H9 (cell line): ENCODE measurements at regions not wholly inside any gene's neighbourhood (a gene's known extent, or its start where the extent isn't known, plus 50 kb on each side); places are given as distances from the start of the nearest gene placed in this dataset.

Source experiments
- DNase-seq: peaks from one replicate; pipeline ENCODE4 v3.0.0-alpha.2; 2017
- H2AFZ ChIP-seq: one replicate; pipeline ENCODE4 v1.6.1; 2013; ENCODE audit warnings: mild to moderate bottlenecking, low read length, control low read depth, moderate library complexity
- H2AK5ac ChIP-seq: 2 replicates; pipeline ENCODE4 v1.6.1; 2013; ENCODE audit warnings: low read length, control low read depth, mixed read lengths; ENCODE audit not compliant: insufficient read length
- H2BK120ac ChIP-seq: one replicate; pipeline ENCODE4 v1.6.1; 2013; ENCODE audit warnings: low read depth, mild to moderate bottlenecking, low read length, control low read depth, inconsistent platforms; ENCODE audit not compliant: poor library complexity, severe bottlenecking
- H2BK12ac ChIP-seq: 2 replicates; pipeline ENCODE4 v1.6.1; 2013; ENCODE audit warnings: low read length, control low read depth, mixed read lengths, low read depth; ENCODE audit not compliant: insufficient read length
- H2BK15ac ChIP-seq: 2 replicates; pipeline ENCODE4 v1.6.1; 2013; ENCODE audit warnings: low read depth, low read length, control low read depth
- H2BK20ac ChIP-seq: one replicate; pipeline ENCODE4 v1.6.1; 2013; ENCODE audit warnings: low read depth, mild to moderate bottlenecking, low read length, control low read depth, inconsistent platforms; ENCODE audit not compliant: poor library complexity, severe bottlenecking
- H2BK5ac ChIP-seq: 2 replicates; pipeline ENCODE4 v1.6.1; 2013; ENCODE audit warnings: low read length, control low read depth, mixed read lengths; ENCODE audit not compliant: insufficient read length
- H3K14ac ChIP-seq: 2 replicates; pipeline ENCODE4 v1.6.1; 2013; ENCODE audit warnings: low read length, control low read depth; ENCODE audit not compliant: insufficient read depth
- H3K18ac ChIP-seq: 2 replicates; pipeline ENCODE4 v1.6.1; 2013; ENCODE audit warnings: low read depth, mild to moderate bottlenecking, mixed read lengths, low read length, control low read depth; ENCODE audit not compliant: insufficient read length
- H3K23ac ChIP-seq: 2 replicates; pipeline ENCODE4 v1.6.1; 2013; ENCODE audit warnings: low read length, control low read depth, mixed read lengths, low read depth; ENCODE audit not compliant: insufficient read length
- H3K23me2 ChIP-seq: 2 replicates; pipeline ENCODE4 v1.6.1; 2013; ENCODE audit warnings: low read depth, mild to moderate bottlenecking, mixed read lengths, low read length, control low read depth; ENCODE audit not compliant: insufficient read length, poor library complexity, severe bottlenecking
- H3K27ac ChIP-seq: 2 replicates; pipeline ENCODE4 v1.5.1; 2013; ENCODE audit warnings: low read length, control low read depth, mixed read lengths, low read depth; ENCODE audit not compliant: insufficient read length
- H3K27me3 ChIP-seq: 2 replicates; pipeline ENCODE4 v1.6.1; 2013; ENCODE audit warnings: low read length, control low read depth, inconsistent platforms; ENCODE audit not compliant: insufficient read depth
- H3K4ac ChIP-seq: 2 replicates; pipeline ENCODE4 v1.6.1; 2013; ENCODE audit warnings: low read depth, mild to moderate bottlenecking, control low read depth, inconsistent platforms, low read length, moderate library complexity
- H3K4me1 ChIP-seq: 2 replicates; pipeline ENCODE4 v1.6.1; 2013; ENCODE audit warnings: low read length, control low read depth, inconsistent platforms; ENCODE audit not compliant: insufficient read depth
- H3K4me2 ChIP-seq: 2 replicates; pipeline ENCODE4 v1.6.1; 2013; ENCODE audit warnings: low read length, control low read depth, mixed read lengths; ENCODE audit not compliant: insufficient read length, insufficient read depth
- H3K56ac ChIP-seq: 2 replicates; pipeline ENCODE4 v1.6.1; 2013; ENCODE audit warnings: low read depth, mild to moderate bottlenecking, mixed read lengths, low read length, control low read depth; ENCODE audit not compliant: insufficient read length
- H3K79me1 ChIP-seq: 2 replicates; pipeline ENCODE4 v1.6.1; 2013; ENCODE audit warnings: low read depth, mild to moderate bottlenecking, moderate library complexity, low read length, control low read depth, inconsistent platforms; ENCODE audit not compliant: insufficient read depth, poor library complexity, severe bottlenecking
- H3K79me2 ChIP-seq: 2 replicates; pipeline ENCODE4 v1.6.1; 2013; ENCODE audit warnings: low read length, control low read depth, inconsistent platforms; ENCODE audit not compliant: insufficient read depth
- H3K9ac ChIP-seq: 2 replicates; pipeline ENCODE4 v1.6.1; 2013; ENCODE audit warnings: low read length, control low read depth, mixed read lengths; ENCODE audit not compliant: insufficient read length; ENCODE audit errors: extremely low read depth
- H3K9me3 ChIP-seq: one replicate; pipeline ENCODE4 v1.6.1; 2013; ENCODE audit warnings: low read depth, low read length, inconsistent platforms; ENCODE audit not compliant: control insufficient read depth
- H3T11ph ChIP-seq: one replicate; pipeline ENCODE4 v1.6.1; 2013; ENCODE audit warnings: mild to moderate bottlenecking, low read length, control low read depth, inconsistent platforms
- H4K20me1 ChIP-seq: one replicate; pipeline ENCODE4 v1.6.1; 2013; ENCODE audit not compliant: control insufficient read depth, insufficient read length, insufficient read depth
- H4K5ac ChIP-seq: 2 replicates; pipeline ENCODE4 v1.6.1; 2013; ENCODE audit warnings: low read depth, mild to moderate bottlenecking, mixed read lengths, low read length, control low read depth; ENCODE audit not compliant: insufficient read length
- H4K8ac ChIP-seq: replicated peaks from 2 replicates; pipeline ENCODE4 v1.6.1; 2013; ENCODE audit warnings: low read length, control low read depth, mixed read lengths, low read depth; ENCODE audit not compliant: insufficient read length
- H4K91ac ChIP-seq: 2 replicates; pipeline ENCODE4 v1.6.1; 2013; ENCODE audit warnings: low read depth, mild to moderate bottlenecking, moderate library complexity, mixed read lengths, low read length, control low read depth; ENCODE audit not compliant: insufficient read length
- H3K27ac Mint-ChIP-seq, 3 experiments: 2 replicates in 2 of 3; 3 replicates in 1 of 3; pipeline ENCODE4 v1.8.0; 2020 to 2021; ENCODE audit warnings: mixed read lengths in 3 of 3, mild to moderate bottlenecking in 1 of 3, moderate library complexity in 1 of 3
- H3K27me3 Mint-ChIP-seq: 2 replicates; pipeline ENCODE4 v1.8.0; 2021; ENCODE audit warnings: low read depth, mild to moderate bottlenecking, moderate library complexity, mixed read lengths
- H3K36me3 Mint-ChIP-seq, 3 experiments: 2 replicates in 2 of 3; 3 replicates in 1 of 3; pipeline ENCODE4 v1.8.0; 2020 to 2021; ENCODE audit warnings: low read depth in 3 of 3, mixed read lengths in 3 of 3; ENCODE audit not compliant: insufficient read depth in 1 of 3
- H3K4me1 Mint-ChIP-seq, 2 experiments: 2 replicates each; pipeline ENCODE4 v1.8.0; 2020; ENCODE audit warnings: mixed read lengths in 2 of 2
- H3K4me3 Mint-ChIP-seq, 2 experiments: 2 replicates in 1 of 2; 3 replicates in 1 of 2; pipeline ENCODE4 v1.8.0; 2020 to 2021; ENCODE audit warnings: mild to moderate bottlenecking in 2 of 2, mixed read lengths in 2 of 2, moderate library complexity in 1 of 2
- H3K9me3 Mint-ChIP-seq, 2 experiments: 2 replicates in 1 of 2; 3 replicates in 1 of 2; pipeline ENCODE4 v1.8.0; 2020; ENCODE audit warnings: mild to moderate bottlenecking in 2 of 2, mixed read lengths in 2 of 2, moderate library complexity in 1 of 2
- WGBS: extraction: QIAGEN DNeasy Blood & Tissue Kit; methylation state at CpG from one replicate; pipeline ENCODE4 v1.1.7; 2013; ENCODE audit warnings: missing lambda C conversion rate, low lambda C conversion rate, mixed read lengths; ENCODE audit not compliant: insufficient read length; ENCODE audit errors: extremely low coverage; 5-methylcytosine and 5-hydroxymethylcytosine counted together
- TF ChIP-seq, protein P1 (sequence below): fragments of 200-600 bp; sonication (generic); conservative IDR thresholded peaks from 3 replicates; pipeline ENCODE4 v1.8.0; 2021; ENCODE audit warnings: antibody characterized with exemption, mild to moderate bottlenecking

DNA sequence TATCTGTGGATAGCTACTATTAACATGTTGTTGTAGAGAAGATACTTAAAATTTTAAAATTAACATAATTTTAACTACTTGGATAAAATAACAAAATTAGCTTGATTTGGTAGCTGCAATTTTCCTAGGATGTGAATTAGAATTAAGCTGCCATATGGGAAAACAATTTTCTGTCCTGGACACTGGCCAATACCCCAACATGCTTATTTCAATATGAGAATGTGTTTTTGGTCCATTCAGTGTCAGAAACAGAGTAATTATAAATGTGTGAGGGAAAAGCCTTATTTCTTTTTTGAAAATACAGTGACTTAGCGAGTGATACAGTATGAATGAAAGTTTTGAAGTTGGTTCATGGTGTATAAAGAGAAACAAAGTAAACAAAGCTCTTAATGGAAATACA is 948.3 kb upstream of the GYPC start:
- H3K4me1 Mint-ChIP-seq, result peaks cover 0 to 3% of the 10 kb centered on the region in 2 experiments; a peak in 1 of 4 replicates
- Histone ChIP-seq H3K4ac (no peak overlapping the region), H3K14ac (no peak overlapping the region), H2BK5ac (no peak overlapping the region), H3K27me3 (no peaks in the 10 kb centered on the region), H2AFZ (no peak overlapping the region), H3T11ph (no peak overlapping the region), H3K79me1 (no peaks in the 10 kb centered on the region), H2BK15ac (no peak overlapping the region), H2BK120ac (no peak overlapping the region), H3K79me2 (no peaks in the 10 kb centered on the region), H4K91ac (no peak overlapping the region), H4K5ac (no peak overlapping the region), H3K9me3 (no peaks in the 10 kb centered on the region), H2BK20ac (no peak overlapping the region), H4K20me1 (no peaks in the 10 kb centered on the region), H4K8ac (no peak overlapping the region), H3K23ac (no peak overlapping the region), H2AK5ac (no peak overlapping the region), H3K4me2 (no peak overlapping the region), H3K9ac (no peak overlapping the region), H3K56ac (no peak overlapping the region), H3K4me1 (no peaks in the 10 kb centered on the region), H3K23me2 (no peaks in the 10 kb centered on the region), H2BK12ac (no peak overlapping the region), H3K18ac (no peak overlapping the region), H3K27ac (no peak overlapping the region)
- H3K4me3 Mint-ChIP-seq, result no peak overlapping the region
- DNase-seq, result no peak
- TF ChIP-seq, protein P1, sequence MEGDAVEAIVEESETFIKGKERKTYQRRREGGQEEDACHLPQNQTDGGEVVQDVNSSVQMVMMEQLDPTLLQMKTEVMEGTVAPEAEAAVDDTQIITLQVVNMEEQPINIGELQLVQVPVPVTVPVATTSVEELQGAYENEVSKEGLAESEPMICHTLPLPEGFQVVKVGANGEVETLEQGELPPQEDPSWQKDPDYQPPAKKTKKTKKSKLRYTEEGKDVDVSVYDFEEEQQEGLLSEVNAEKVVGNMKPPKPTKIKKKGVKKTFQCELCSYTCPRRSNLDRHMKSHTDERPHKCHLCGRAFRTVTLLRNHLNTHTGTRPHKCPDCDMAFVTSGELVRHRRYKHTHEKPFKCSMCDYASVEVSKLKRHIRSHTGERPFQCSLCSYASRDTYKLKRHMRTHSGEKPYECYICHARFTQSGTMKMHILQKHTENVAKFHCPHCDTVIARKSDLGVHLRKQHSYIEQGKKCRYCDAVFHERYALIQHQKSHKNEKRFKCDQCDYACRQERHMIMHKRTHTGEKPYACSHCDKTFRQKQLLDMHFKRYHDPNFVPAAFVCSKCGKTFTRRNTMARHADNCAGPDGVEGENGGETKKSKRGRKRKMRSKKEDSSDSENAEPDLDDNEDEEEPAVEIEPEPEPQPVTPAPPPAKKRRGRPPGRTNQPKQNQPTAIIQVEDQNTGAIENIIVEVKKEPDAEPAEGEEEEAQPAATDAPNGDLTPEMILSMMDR, result no peak
- H3K36me3 Mint-ChIP-seq, result no peaks in the 10 kb centered on the region
- no peaks in the 10 kb centered on the region for H3K27me3 Mint-ChIP-seq
- H3K9me3 Mint-ChIP-seq, result no peaks in the 10 kb centered on the region
- no CpG with 5 or more reads among the region's 1 CpG for WGBS
- no peak overlapping the region for H3K27ac Mint-ChIP-seq
